Activated CD4-positive, alpha-beta T cell treated with anti-CD3 and anti-CD28 coated beads for 1 hour (primary cell): ENCODE measurements at regions not wholly inside any gene's neighbourhood (a gene's known extent, or its start where the extent isn't known, plus 50 kb on each side); places are given as distances from the start of the nearest gene placed in this dataset.
A peak's percentile ranks its signal among the peaks of the same experiment; 100 is the strongest.
"Not testable (repeated sequence)": the region's sequence is repeated elsewhere in the genome, so short reads cannot be mapped to it uniquely, and the experiment has no call there.

Experiments used
- DNase-seq: peaks from one replicate; pipeline ENCODE4 v3.0.0-alpha.2; 2020

DNA sequence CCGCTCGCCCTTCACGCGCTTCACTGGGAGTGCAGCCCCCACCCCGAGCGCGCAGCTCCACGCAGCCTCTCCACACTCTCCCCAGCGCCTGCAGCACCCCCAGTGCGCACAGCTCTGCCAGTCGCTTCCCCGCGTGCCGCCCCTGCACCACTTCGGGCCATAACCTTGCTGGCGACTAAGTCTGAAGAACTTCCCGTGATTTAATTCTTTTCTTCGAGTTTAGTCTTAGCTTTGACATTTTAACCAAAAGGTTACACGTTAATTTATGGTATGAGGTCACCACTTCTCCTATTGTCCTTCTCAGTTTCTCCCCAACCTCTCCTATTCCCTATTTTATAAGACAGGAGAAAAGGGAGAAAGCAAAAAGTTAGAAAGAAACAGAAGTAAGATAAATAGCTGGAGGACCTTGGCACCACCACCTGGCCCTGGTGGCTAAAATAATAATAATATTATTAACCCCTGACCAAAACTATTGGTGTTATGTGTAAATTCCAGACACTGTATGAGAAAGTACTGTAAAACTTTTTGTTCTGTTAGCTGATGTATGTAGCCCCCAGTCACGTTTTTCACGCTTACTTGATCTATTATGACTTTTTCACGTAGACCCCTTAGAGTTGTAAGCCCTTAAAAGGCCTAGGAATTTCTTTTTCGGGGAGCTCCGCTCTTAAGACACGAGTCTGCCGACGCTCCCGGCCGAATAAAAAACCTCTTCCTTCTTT is 129.2 kb downstream of the KBTBD2 start:
- not testable (repeated sequence) for DNase-seq

DNA sequence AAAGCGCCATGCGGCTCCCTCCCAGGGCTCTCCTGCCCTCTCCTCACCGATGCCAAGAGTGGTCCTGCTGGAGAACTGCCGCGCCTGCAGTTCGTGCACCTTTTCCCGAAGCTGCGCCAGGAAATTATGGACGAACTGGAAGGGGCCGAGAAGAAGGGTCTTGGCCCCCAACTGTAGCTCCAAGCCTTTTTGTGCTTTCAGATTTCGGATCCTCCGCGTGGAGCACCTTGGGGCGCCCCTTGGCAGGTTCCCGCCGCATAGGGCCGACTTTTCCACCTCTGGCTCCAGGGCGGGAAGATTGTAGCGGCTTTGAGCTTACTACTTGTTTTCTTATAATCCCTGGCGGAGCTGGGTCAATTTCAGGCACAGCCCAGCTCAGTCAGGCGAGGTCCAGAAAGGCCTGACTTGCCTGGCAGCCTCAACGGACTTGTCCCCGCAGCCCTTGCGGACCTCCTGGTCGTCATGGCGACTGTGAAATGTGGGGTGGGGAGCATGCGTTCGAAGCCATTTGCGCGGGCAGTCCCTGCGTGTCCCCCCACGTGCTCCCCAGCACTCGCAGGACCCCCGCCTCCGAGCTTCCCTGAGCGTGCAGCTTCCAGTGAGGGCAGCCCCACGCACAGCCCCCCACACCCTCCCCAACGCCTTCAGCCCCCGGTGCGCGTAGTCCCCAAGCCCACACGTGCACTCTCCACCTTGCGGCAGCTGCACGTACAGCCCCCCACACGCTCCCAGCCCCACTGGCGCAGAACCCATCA is 129.9 kb downstream of the KBTBD2 start:
- DNase-seq = no peak

DNA sequence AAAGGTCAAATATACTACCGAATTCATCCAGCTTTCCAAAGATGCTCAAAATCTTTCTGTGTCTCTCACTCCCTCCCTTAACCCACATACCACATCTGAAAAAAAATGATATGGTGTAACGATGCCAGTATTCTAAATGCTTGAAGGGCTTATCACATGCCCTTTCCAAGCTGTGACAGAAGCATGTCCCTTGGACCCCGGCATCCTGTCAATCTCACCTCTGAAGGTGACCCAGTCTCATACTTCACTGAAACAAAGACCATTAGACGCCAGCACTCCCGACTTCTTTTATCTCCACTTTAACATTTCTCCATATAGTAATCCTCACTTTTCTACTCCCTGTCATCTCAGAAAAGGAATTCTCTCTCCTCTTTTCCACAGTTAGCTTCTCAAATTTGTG is 130.8 kb downstream of the KBTBD2 start:
- not testable (repeated sequence) for DNase-seq

DNA sequence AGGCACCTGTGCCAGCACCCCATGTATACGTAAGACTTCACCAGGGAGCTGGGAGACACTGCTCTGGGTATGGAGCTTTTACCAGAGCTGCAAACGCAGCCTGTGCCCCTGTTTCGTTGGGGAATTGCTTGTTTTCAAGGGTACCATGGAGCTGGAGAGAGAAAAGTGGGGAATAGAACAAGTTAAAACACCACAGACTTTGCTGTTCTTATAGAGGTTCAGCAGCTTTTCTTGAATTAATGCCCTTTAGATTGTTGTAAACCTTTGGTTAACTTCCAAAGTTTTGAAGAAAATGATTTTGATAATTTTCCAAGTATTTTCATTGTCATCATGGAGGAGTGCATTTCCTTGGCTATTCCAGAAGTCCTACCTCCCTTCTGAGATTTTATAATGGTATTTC is 131.7 kb downstream of the KBTBD2 start:
- not testable (repeated sequence) for DNase-seq

DNA sequence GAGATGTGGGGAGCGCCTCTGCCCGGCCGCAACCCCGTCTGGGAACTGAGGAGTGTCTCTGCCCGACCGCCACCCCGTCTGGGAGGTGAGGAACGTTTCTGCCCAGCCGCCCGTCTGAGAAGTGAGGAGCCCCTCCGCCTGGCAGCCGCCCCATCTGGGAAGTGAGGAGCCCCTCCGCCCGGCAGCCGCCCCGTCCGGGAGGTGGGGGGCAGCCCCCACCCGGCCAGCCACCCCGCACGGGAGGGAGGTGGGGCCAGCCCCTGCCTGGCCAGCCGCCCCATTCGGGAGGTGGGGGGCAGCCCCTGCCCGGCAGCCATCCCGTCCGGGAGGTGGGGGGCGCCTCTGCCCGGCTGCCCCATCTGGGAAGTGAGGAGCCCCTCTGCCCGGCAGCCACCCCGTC is 137.7 kb downstream of the KBTBD2 start:
- DNase-seq = not testable (repeated sequence)

DNA sequence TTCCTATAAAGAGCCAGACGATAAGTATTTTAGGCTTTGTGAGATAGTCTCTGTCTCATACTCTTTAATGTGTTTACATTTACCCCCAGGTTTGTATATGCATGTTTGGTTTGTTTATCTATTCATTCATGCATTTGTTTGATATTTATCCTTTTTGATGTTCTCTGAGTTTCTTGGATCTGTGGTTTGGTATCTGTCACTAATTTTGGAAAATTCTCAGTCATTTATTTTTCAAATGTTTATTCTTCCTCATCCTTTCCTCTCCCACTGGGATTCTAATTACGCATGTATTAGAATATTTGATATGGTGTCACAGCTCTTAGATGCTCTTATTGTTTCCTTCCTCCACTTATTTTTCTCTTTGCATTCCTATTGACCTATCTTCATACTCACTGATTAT is 143.2 kb downstream of the KBTBD2 start:
- DNase-seq = not testable (repeated sequence)

DNA sequence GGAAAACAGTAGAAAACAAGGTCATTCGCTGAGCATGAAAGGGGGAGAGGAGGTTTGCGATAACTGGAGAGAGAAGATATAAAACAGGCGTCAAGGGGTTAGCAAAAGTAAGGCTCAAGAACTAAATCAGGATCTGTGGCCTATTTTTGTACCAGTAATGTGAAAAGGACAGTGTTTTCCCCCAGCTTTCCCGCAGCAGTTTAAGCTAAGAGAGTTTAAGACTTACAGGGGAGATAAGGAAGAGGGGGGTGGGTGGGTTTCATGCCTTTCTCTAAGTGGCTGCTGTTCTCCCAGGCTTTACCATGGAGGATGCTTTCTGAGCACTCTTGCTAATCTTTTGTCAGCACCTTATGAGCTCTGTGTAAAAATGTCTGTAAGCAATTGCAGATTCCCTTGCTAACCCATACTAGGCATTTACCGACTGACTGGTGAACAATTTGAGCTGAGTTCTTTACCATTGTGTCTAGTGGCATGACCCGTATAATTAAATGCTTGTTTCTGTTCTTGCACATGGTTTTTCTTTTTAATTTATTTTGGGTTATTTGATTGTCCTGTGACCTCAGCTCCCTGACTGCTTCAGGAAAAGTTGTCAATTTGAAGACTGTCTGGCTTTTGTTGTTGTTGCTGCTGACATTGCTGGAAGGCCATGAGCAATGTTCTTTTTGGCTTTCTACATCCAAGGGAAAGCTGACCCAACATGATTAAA is 144.0 kb downstream of the KBTBD2 start:
- not testable (repeated sequence) for DNase-seq

DNA sequence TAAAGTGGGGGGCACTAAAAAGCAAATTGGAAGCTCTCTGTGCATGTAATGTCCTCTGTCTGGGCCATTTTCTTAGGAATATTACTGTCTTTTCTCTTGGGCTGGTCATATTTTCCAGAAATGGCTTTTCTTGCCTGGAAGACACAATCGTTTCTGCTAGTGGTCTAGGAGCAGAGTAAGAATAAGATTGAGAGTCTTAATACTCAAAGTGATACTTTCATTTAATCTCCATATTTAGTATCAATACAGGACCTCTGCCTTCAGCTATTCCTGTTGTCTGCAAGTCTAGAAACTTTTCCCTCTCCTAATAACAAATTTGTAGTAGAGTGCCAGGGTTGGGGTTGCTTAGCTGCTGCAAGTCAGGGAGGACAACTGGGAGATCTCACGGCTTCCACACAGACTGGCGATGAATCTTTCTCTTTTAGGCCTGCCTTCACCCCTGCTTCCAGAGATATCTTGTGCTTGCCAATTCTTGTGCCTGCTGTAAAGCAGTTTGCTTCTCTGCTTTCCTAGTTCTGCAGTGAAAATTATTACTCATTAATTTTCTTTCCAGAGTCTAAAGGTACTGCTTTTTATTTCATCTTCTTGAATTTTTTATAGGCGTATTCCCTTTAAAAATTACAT is 149.6 kb downstream of the KBTBD2 start:
- DNase-seq = not testable (repeated sequence)

DNA sequence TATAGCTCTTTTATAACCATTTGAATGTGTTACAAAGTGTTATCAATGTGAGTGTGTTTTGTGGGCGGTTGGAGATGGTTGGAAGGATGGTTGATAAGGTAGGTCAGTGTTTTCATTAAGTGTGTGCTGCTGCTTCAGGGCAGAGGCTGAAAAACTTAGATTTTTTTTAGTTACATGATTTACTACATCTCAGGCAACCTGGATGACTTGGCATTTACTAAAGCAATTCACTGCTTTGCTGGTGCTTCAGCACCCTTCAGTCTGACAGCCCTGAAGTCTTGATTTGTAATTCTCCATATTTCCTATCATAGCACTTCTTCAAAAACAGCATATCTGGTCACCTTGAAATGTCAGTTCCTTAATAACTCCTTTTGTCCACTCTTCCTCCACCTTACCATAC is 151.8 kb downstream of the KBTBD2 start:
- DNase-seq = not testable (repeated sequence)

DNA sequence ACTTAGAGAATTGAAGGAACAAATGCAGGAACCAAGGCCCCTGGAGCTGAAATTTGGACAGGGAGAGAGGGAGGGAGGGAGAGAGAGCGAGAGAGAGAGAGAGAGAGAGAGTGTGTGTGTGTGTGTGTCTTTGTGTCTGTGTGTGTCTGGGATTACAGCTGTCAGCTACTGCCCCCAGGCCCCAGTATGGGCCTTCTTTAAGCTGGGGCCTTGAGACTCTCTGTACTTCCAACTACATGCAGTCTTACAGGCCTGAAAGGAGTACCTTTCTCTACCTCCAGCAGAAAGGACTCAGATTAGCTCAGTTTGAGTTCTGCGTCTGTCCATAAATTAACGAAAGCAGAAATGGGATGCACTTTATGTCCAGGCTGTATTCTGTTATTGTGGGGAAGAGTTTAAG is 153.2 kb downstream of the KBTBD2 start:
- DNase-seq = not testable (repeated sequence)

DNA sequence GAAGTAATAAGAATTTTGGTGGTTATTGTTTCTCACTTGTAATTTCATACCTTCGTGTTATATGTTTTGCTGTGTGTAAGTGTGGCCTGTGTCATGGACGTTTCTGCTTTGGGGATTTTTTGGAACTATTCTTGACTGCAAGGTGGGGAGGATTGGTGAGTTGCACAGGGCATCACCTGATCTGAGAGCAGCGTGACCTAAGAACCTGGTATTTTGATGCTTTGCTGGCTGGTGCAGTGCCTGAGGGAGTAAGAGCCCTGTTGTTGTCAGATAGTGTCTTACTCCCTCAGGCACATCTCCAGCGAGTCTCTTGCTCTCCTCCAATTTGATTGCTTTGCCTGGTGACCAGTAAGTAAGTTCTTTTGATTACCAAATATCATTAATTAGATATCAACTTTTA is 158.8 kb downstream of the KBTBD2 start:
- DNase-seq = not testable (repeated sequence)

DNA sequence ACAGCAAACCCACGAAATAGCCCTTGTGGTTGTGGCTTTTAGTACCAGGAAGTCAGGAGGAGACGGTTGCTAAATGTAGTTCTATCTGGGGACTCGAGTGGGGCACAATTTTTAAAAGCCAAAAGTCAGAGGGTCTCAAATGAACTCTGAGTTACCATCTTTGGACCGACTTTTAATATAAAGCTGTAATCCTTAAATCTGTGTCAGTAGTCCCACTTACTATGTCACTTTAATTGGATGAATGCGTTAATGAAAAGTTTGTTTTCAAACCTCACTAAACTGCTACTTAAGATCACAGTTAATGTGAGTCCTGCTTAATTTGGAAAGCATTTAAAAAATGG is 162.3 kb downstream of the KBTBD2 start:
- DNase-seq = not testable (repeated sequence)

DNA sequence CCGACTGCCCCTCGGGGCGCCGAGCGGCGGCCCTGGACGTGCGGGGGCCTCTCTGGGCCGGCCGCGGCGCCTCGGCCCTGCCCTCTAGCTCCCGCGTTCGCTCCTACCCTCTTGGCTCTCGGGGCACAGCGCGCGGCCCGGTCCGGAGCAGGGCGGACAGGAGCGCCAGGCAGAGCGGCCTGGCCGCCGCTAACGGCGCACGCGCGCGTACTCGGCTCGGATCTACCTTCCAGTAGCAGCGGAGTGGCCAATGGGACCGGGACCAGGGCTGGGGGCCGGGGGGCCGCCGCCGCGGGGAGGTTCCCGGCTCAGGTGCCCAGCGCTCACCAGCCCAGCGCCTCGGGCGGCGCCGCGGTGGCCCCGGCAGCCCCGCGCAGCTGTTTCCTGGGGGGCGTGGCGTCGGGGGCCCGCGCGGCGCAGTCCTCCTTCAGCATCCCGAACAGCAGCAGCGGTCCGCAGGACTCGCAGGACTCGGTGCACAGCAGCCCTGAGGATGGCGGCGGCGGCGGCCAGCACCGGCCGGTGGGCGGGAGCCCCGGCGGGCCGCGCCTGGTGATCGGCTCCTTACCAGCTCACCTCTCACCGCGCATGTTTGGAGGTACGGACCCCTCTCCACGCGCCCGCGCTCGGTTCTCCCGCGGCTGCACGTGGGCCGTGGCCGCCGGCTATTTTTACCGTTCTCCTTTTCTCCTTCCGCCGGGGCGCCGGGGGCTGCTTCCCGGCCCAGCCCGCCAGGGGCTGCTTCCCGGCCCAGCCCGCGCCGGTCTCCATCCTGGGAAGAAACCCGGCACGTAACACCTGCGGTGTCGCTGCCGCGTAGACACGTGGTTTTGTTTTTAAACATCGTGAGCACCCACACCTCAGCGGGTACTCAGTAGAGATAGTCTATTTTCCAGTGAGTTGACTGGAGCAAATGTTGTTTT is 162.9 kb downstream of the KBTBD2 start:
- DNase-seq = peak; percentile 17

DNA sequence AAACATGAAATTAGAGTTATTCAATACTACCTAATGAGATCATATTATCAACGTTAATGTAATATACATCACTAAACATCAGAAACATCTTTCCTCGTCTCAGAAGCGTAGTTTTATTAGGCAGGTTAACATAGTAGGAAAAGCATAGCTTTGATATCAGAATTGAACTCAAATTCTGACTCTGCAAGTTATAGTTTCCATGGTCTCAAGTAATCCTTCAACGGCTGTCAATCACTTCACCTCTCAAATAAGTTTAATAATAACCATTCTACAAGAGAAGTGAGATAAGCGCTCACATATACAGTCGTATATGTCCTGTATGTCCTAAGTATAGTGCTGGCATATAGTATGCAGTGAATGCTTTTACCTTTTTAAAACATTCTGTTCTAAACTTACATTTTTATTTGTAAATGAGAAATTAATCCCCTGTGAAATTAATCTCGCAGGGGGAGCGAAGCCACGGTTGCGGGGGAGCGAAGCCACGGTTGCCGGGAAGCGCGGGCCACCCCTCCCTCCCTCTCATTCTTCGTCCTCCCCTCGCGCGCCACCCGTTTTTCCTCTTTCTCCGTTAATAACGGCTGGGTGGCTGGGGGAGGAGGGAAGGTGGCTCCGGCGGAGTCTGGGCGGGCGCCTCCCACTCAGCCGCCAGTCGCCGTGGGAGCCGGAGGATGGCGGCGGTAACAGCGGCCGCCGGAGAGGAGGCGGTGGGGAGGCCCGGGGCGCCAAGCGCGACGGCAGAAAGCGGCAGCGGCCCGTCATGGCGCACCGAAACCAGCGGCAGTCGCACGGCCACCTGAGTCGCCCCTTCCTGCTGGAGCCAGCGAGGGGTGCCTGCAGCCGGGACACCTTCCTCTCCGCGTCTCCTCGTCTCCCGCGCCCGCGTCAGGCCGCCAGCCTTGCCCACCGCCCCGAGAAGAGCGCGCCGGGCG is 163.8 kb downstream of the KBTBD2 start:
- peak; percentile 27 for DNase-seq

DNA sequence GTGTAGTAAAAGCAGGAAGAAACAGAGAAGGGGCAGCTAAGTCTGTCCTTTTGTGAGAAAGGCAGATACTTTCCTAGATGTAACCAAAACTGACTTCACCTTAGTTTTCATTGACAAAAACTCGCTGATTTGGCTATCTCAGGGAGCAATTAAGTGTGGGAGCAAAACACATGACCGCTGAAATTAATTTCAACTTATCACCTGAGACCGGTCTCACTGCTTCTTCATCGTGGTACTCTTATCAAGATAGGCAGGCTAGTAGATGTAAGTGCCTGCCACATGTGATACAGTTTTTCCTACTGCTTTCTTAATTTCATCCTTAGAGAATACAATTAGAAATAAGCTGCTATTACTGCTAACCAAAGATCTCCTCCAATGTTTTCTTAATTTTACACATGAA is 168.7 kb downstream of the KBTBD2 start:
- DNase-seq = not testable (repeated sequence)

DNA sequence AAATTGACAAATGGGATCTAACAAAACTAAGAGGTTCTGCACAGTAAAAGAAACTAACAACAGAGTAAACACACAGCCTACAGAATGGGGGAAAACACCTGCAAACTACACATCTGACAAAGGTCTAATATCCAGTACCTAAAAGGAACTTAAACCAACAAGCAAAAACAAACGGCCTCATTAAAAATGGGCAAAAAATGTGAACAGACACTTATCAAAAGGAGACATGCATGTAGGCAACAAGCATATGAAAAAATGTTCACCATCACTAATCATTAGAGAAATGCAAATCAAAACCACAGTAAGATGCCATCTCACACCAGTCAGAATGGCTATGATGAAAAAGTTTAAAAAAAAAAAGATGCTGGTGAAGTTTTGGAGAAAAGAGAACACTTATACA is 197.4 kb downstream of the KBTBD2 start:
- no peak for DNase-seq

DNA sequence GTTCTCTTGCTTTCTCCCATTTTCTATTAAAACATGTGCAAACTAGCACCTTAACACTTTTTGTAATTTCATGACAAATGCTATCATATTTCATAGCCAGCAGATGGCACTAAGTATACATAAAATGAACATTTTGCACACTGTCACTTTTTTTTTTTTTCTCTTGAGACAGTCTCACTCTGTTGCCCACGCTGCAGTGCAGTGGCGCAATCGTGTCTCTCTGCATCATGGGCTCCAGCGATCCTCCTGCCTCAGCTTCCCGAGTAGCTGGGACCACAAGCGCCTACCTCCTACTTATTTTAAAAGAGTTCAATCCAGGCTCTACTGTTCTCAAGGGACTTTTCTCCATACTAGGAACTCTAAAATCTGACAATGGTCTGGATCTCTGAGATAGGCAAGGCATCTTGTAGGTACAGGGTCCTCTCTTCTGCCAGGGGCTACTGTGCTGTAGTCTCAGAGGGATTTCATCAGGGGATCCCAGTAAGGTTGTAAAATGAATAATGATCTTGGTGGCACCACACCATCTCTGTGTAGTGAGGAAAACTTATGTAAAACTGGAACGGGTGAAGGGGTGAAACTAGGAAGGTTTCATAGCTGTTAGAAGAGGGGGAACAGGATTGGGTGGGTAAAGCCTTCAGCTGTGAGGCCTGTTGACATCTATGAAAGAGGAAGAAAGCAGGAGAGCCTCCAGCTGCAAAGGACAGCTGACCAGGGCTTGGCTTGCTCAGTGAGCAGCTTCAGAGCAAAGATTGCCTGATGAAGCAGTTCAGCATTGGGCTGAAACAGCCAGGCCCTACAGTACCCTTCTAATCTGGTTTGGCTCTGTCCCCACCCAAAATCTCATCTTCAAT is 196.9 kb downstream of the AVL9 start:
- DNase-seq = not testable (repeated sequence)

DNA sequence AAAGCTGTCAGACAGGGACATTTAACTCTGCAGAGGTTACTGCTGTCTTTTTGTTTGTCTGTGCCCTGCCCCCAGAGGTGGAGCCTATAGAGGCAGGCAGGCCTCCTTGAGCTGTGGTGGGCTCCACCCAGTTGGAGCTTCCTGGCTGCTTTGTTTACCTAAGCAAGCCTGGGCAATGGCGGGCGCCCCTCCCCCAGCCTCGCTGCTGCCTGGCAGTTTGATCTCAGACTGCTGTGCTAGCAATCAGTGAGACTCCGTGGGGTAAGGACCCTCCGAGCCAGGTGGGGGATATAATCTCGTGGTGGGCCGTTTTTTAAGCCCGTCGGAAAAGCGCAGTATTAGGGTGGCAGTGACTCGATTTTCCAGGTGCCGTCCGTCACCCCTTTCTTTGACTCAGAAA is 192.8 kb downstream of the AVL9 start:
- DNase-seq = not testable (repeated sequence)

DNA sequence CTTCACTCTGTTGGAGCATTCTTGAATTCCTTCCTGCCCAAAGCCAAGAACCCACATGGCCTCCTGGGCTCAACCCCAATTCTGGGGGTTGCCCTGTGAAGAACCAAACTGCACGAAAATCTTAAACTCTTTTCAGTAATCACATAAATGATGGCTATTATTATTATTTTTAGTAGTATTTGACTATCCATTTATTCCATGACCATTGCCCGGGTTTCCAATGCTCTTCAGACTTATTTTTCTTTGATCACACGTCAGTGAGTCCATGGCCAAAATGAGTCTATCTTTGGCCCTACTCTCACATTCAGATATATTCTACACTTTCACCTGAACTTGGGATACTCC is 185.9 kb downstream of the AVL9 start:
- no peak for DNase-seq
